IMR-90 (cell line): ENCODE measurements at regions not wholly inside any gene's neighbourhood (a gene's known extent, or its start where the extent isn't known, plus 50 kb on each side); places are given as distances from the start of the nearest gene placed in this dataset.

ENCODE experiments used
- ATAC-seq: fragments of 200-7000 bp; cut with Tn5 transposase; 2 replicates; pipeline ENCODE4 v1.9.1; 2020; ENCODE audit warnings: low read depth, mild to moderate bottlenecking, moderate library complexity
- BruUV-seq: library from RNA; stranded (reverse); fragments of 400-500 nt; replicated peaks from 2 replicates; lab custom pipeline; 2021; lab: Mats Ljungman, UMichigan
- CTCF ChIA-PET: fragments of 300-600 bp; formaldehyde crosslinking; extraction: SDS; loops from one replicate; lab custom pipeline; 2021; ENCODE audit warnings: antibody characterized with exemption; lab: Yijun Ruan, JAX
- POLR2A ChIA-PET: fragments of 300-600 bp; sonication (Branson Sonifier 250); formaldehyde crosslinking; loops from one replicate; lab custom pipeline; 2022; ENCODE audit warnings: antibody characterized with exemption; ENCODE audit not compliant: unreplicated experiment; lab: Charles Lee
- DNase-seq: peaks from one replicate; pipeline ENCODE4 v3.0.0; 2013
- H2AFZ ChIP-seq: replicated peaks from 2 replicates; pipeline ENCODE3; 2013; ENCODE audit warnings: low read length, mild to moderate bottlenecking; ENCODE audit not compliant: poor library complexity
- H2AK5ac ChIP-seq: 2 replicates; pipeline ENCODE4 v1.6.1; 2013; ENCODE audit warnings: low read depth, low read length, inconsistent platforms
- H2AK9ac ChIP-seq: replicated peaks from 2 replicates; pipeline ENCODE3; 2013; ENCODE audit warnings: mild to moderate bottlenecking, low read depth, low read length, moderate library complexity; ENCODE audit not compliant: poor library complexity
- H2BK120ac ChIP-seq: 2 replicates; pipeline ENCODE4 v1.6.1; 2013; ENCODE audit warnings: low read depth, low read length, inconsistent platforms
- H2BK15ac ChIP-seq: 3 replicates; pipeline ENCODE4 v1.6.1; 2013; ENCODE audit warnings: low read depth, low read length, inconsistent platforms
- H2BK20ac ChIP-seq: 2 replicates; pipeline ENCODE4 v1.6.1; 2013; ENCODE audit warnings: low read depth, mild to moderate bottlenecking, inconsistent platforms, low read length, moderate library complexity
- H2BK5ac ChIP-seq: 2 replicates; pipeline ENCODE4 v1.6.1; 2013; ENCODE audit warnings: mild to moderate bottlenecking, low read depth, low read length, inconsistent platforms; ENCODE audit not compliant: poor library complexity, severe bottlenecking
- H3K14ac ChIP-seq: replicated peaks from 2 replicates; pipeline ENCODE4 v1.6.1; 2013; ENCODE audit warnings: low read depth, low read length, inconsistent platforms
- H3K18ac ChIP-seq: 2 replicates; pipeline ENCODE4 v1.6.1; 2013; ENCODE audit warnings: low read depth, low read length, control low read depth
- H3K23ac ChIP-seq: 2 replicates; pipeline ENCODE4 v1.6.1; 2013; ENCODE audit warnings: low read depth, low read length, inconsistent platforms
- H3K27ac ChIP-seq: 2 replicates; pipeline ENCODE4 v1.5.1; 2013; ENCODE audit warnings: mild to moderate bottlenecking, control low read depth, low read length; ENCODE audit not compliant: insufficient read depth
- H3K27me3 ChIP-seq: 2 replicates; pipeline ENCODE4 v1.6.1; 2013; ENCODE audit warnings: low read length; ENCODE audit not compliant: control insufficient read depth, insufficient read depth
- H3K36me3 ChIP-seq: 2 replicates; pipeline ENCODE4 v1.6.1; 2013; ENCODE audit warnings: low read length, mixed read lengths; ENCODE audit not compliant: control insufficient read depth, insufficient read depth
- H3K4ac ChIP-seq: 2 replicates; pipeline ENCODE4 v1.6.1; 2013; ENCODE audit warnings: low read depth, low read length, inconsistent platforms
- H3K4me1 ChIP-seq: 2 replicates; pipeline ENCODE4 v1.6.1; 2013; ENCODE audit warnings: low read length, mixed read lengths; ENCODE audit not compliant: control insufficient read depth, insufficient read depth
- H3K4me2 ChIP-seq: 2 replicates; pipeline ENCODE4 v1.6.1; 2013; ENCODE audit warnings: low read depth, mild to moderate bottlenecking, control low read depth, low read length, moderate library complexity
- H3K4me3 ChIP-seq: 2 replicates; pipeline ENCODE4 v1.5.1; 2013; ENCODE audit warnings: low read depth, mild to moderate bottlenecking, control low read depth, low read length, moderate library complexity; ENCODE audit not compliant: insufficient read depth
- H3K56ac ChIP-seq: 2 replicates; pipeline ENCODE4 v1.6.1; 2013; ENCODE audit warnings: low read length, inconsistent platforms; ENCODE audit not compliant: insufficient read depth; ENCODE audit errors: extremely low read depth
- H3K79me1 ChIP-seq, 2 experiments: 2 replicates each; pipeline ENCODE4 v1.6.1; 2013; ENCODE audit warnings: low read length in 2 of 2, inconsistent platforms in 1 of 2, low read depth in 1 of 2
- H3K9ac ChIP-seq: 2 replicates; pipeline ENCODE4 v1.6.1; 2013; ENCODE audit warnings: low read depth, low read length, control low read depth
- H3K9me1 ChIP-seq: 2 replicates; pipeline ENCODE4 v1.6.1; 2013; ENCODE audit warnings: low read length, inconsistent platforms; ENCODE audit not compliant: insufficient read depth
- H3K9me3 ChIP-seq: 2 replicates; pipeline ENCODE4 v1.6.1; 2013; ENCODE audit warnings: low read length; ENCODE audit not compliant: control insufficient read depth, insufficient read depth
- H4K20me1 ChIP-seq: 2 replicates; pipeline ENCODE4 v1.6.1; 2013; ENCODE audit warnings: low read length, inconsistent platforms; ENCODE audit not compliant: insufficient read depth
- H4K5ac ChIP-seq: 2 replicates; pipeline ENCODE4 v1.6.1; 2013; ENCODE audit warnings: mild to moderate bottlenecking, low read depth, low read length, control low read depth
- H4K8ac ChIP-seq, 2 experiments: 2 replicates each; pipeline ENCODE4 v1.6.1; 2013; ENCODE audit warnings: low read depth in 2 of 2, low read length in 2 of 2, control low read depth in 1 of 2, inconsistent platforms in 1 of 2
- H4K91ac ChIP-seq: 2 replicates; pipeline ENCODE4 v1.6.1; 2013; ENCODE audit warnings: low read depth, low read length, inconsistent platforms; ENCODE audit not compliant: insufficient read depth
- CHD1 ChIP-seq: IDR thresholded peaks from 2 replicates; pipeline ENCODE4 v1.6.1; 2012; ENCODE audit warnings: low read depth, low read length, improper control_type of control experiment
- FOS ChIP-seq: fragments of 150-350 bp; IDR thresholded peaks from 2 replicates; pipeline ENCODE4 v1.6.1; 2016; ENCODE audit warnings: low read depth, low read length
- WGBS, 2 experiments: methylation state at CpG; one replicate each; pipeline versions ENCODE4 v1.1.5 to v1.1.7; 2013; ENCODE audit warnings: missing lambda C conversion rate in 2 of 2; ENCODE audit not compliant: insufficient read length in 1 of 2; ENCODE audit errors: extremely low coverage in 2 of 2; 5-methylcytosine and 5-hydroxymethylcytosine counted together
- dilution Hi-C: fragments of 300-500 bp; cut with HindIII; formaldehyde crosslinking; loops from one replicate; pipeline ENCODE4 v1.14.3; 2018; ENCODE audit warnings: low sequenced_read_pairs; ENCODE audit not compliant: unreplicated experiment
- in situ Hi-C: fragments of 300-500 bp; cut with MboI; formaldehyde crosslinking; loops from 3 replicates; pipeline ENCODE4 v1.14.3; 2019; ENCODE audit warnings: low sequenced_read_pairs, inconsistent platforms, mixed read lengths
- intact Hi-C: fragments of 100-400 bp; cut with micrococcal nuclease; formaldehyde crosslinking; loops from 2 replicates; pipeline ENCODE4 v1.10.0; 2022
- TF ChIP-seq, protein P1 (sequence below): conservative IDR thresholded peaks from 2 replicates; pipeline ENCODE4 v1.5.1; 2012; ENCODE audit warnings: mild to moderate bottlenecking, low read depth, low read length, improper control_type of control experiment

DNA sequence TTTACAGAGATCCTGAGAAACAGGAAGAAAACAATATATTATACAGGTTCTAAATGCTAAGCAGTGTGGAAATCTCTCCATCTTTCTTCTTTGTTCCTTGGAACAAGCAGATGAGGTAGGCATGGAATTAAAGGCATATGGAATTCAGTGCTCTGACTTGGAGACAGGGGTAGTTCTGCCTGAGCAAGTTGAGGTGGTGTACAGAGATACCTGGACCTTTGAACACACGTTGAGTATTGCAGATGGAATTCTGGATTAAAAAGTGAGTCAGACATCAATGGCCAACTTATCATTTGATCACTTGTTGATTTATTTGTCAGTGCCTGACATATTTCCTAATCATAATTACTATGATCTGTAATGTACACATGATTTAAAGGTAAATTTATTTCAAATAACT is 293.9 kb upstream of the IRX4 start:
- no peak for DNase-seq
- Histone ChIP-seq H3K56ac (no peak overlapping the region), H3K9me1 (no peaks in the 10 kb centered on the region), H3K4me2 (no peak overlapping the region), H3K4me1 (no peaks in the 10 kb centered on the region), H4K20me1 (no peaks in the 10 kb centered on the region), H3K14ac (no peak overlapping the region), H2BK120ac (no peak overlapping the region), H2AK5ac (no peak overlapping the region), H4K8ac (no peak overlapping the region), H3K9ac (no peak overlapping the region), H3K23ac (no peak overlapping the region), H3K4ac (no peak overlapping the region), H3K9me3 (peaks cover 40% of the 10 kb centered on the region), H2BK15ac (no peak overlapping the region), H3K36me3 (no peaks in the 10 kb centered on the region), H3K79me1 (no peaks in the 10 kb centered on the region), H3K18ac (no peak overlapping the region), H2AFZ (no peak overlapping the region), H2AK9ac (no peak overlapping the region), H4K5ac (no peak overlapping the region), H3K4me3 (no peak overlapping the region), H3K27ac (no peak overlapping the region), H2BK20ac (no peak overlapping the region), H2BK5ac (no peak overlapping the region), H3K27me3 (no peaks in the 10 kb centered on the region), H4K91ac (no peak overlapping the region)
- no CpG with 5 or more reads among the region's 1 CpG for WGBS, 2 experiments
- dilution Hi-C loops (no loop called here), intact Hi-C loops (no loop called here), in situ Hi-C loops (no loop called here)
- ATAC-seq = no peak
- TF ChIP-seq, protein P1, sequence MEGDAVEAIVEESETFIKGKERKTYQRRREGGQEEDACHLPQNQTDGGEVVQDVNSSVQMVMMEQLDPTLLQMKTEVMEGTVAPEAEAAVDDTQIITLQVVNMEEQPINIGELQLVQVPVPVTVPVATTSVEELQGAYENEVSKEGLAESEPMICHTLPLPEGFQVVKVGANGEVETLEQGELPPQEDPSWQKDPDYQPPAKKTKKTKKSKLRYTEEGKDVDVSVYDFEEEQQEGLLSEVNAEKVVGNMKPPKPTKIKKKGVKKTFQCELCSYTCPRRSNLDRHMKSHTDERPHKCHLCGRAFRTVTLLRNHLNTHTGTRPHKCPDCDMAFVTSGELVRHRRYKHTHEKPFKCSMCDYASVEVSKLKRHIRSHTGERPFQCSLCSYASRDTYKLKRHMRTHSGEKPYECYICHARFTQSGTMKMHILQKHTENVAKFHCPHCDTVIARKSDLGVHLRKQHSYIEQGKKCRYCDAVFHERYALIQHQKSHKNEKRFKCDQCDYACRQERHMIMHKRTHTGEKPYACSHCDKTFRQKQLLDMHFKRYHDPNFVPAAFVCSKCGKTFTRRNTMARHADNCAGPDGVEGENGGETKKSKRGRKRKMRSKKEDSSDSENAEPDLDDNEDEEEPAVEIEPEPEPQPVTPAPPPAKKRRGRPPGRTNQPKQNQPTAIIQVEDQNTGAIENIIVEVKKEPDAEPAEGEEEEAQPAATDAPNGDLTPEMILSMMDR = no peak
- TF ChIP-seq FOS (no peak), CHD1 (no peak)
- ChIA-PET CTCF (no interaction called here), POLR2A (no interaction called here)
- BruUV-seq = no TSS peak
